Hindlimb muscle (tissue), 1 donor: ENCODE measurements at regions not wholly inside any gene's neighbourhood (a gene's known extent, or its start where the extent isn't known, plus 50 kb on each side); places are given as distances from the start of the nearest gene placed in this dataset.

Experiments
- DNase-seq: peaks from one replicate; pipeline ENCODE4 v3.0.0-alpha.2; 2013

GRCh38 chr6:210778-211374 lies 81.4 kb upstream of the DUSP22 start:
- DNase-seq = no peak

GRCh38 chr6:211871-212497 lies 80.3 kb upstream of the DUSP22 start:
- DNase-seq = no peak

GRCh38 chr6:213284-213683 lies 79.0 kb upstream of the DUSP22 start:
- DNase-seq = no peak

GRCh38 chr6:214428-214827 lies 77.9 kb upstream of the DUSP22 start:
- no peak for DNase-seq

GRCh38 chr6:215335-216034 lies 76.8 kb upstream of the DUSP22 start:
- DNase-seq = no peak

- DNase-seq = no peak
Measured at GRCh38 chr6:217048-217659, 75.1 kb upstream of the DUSP22 start.

- DNase-seq = no peak
Measured at GRCh38 chr6:218153-219018, 73.9 kb upstream of the DUSP22 start.

GRCh38 chr6:219019-219570 lies 73.2 kb upstream of the DUSP22 start:
- no peak for DNase-seq

- DNase-seq = peak; percentile 34
Measured at GRCh38 chr6:219641-220198, 72.6 kb upstream of the DUSP22 start.

- no peak for DNase-seq
Measured at GRCh38 chr6:220312-220711, 72.0 kb upstream of the DUSP22 start.

- DNase-seq = no peak
Measured at GRCh38 chr6:220721-221475, 71.4 kb upstream of the DUSP22 start.

- DNase-seq = no peak
Measured at GRCh38 chr6:221531-222349, 70.5 kb upstream of the DUSP22 start.

GRCh38 chr6:222468-222867 lies 69.8 kb upstream of the DUSP22 start:
- DNase-seq = no peak

GRCh38 chr6:223136-223535 lies 69.2 kb upstream of the DUSP22 start:
- no peak for DNase-seq

- DNase-seq = no peak
Measured at GRCh38 chr6:223763-224162, 68.5 kb upstream of the DUSP22 start.

- DNase-seq = no peak
Measured at GRCh38 chr6:224350-224749, 67.9 kb upstream of the DUSP22 start.

- DNase-seq = no peak
Measured at GRCh38 chr6:225121-225721, 67.1 kb upstream of the DUSP22 start.

GRCh38 chr6:225907-226306 lies 66.4 kb upstream of the DUSP22 start:
- DNase-seq = no peak

- DNase-seq = no peak
Measured at GRCh38 chr6:226516-227073, 65.7 kb upstream of the DUSP22 start.
